GM23248 (cell line): ENCODE measurements at regions not wholly inside any gene's neighbourhood (a gene's known extent, or its start where the extent isn't known, plus 50 kb on each side); places are given as distances from the start of the nearest gene placed in this dataset.

ENCODE experiments used
- EZH2 ChIP-seq: fragments of 200-600 bp; sonication (generic); IDR thresholded peaks from 2 replicates; pipeline ENCODE4 v1.6.1; 2018; ENCODE audit warnings: antibody characterized with exemption, mild to moderate bottlenecking; ENCODE audit not compliant: insufficient read depth, poor library complexity, severe bottlenecking
- EZH2phosphoT487 ChIP-seq: fragments of 200-600 bp; sonication (generic); IDR thresholded peaks from 2 replicates; pipeline ENCODE4 v1.6.1; 2018; ENCODE audit warnings: antibody characterized with exemption, moderate library complexity, mild to moderate bottlenecking, low read depth; ENCODE audit not compliant: insufficient read depth

DNA sequence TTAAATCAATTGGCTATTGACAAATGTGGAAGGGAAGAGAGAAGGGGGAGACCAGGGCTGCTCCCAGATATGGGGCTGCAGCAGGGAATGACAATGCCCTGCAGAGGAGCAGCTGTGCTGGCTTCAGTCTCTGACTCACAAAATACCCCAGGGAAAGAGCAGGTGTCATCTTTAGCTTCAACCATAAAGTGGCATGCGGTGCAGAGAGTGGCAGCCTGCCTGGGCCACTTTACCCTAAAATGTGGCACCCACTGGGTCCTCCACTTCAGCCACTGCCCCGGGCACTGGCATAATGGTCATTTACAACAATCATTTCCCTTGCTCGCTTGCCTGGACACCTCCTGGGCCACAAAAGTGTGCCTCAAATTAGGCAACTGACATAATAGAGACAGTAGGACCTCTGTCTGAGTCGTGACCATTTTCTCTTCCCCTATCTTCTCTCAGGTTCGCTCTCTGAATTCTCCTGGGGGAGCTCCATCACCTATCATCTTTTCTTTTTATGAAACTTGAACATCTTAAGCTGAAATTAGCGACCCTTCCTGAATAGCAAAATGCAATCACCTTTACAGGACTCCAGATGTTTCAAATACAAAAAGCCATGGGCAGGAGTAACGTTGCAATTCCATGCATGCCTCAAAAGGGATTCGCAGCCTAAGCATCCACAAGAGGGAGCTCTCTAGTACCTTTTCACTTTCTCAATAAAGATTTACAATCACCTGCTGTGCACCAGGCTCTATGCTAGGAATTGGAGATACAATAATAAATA lies 179.9 kb upstream of the ATF7IP start:
- no peak for TF ChIP-seq EZH2
- TF ChIP-seq EZH2phosphoT487 = no peak
